ENCODE measurements at regions not wholly inside any gene's neighbourhood (a gene's known extent, or its start where the extent isn't known, plus 50 kb on each side); places are given as distances from the start of the nearest gene placed in this dataset.

DNA sequence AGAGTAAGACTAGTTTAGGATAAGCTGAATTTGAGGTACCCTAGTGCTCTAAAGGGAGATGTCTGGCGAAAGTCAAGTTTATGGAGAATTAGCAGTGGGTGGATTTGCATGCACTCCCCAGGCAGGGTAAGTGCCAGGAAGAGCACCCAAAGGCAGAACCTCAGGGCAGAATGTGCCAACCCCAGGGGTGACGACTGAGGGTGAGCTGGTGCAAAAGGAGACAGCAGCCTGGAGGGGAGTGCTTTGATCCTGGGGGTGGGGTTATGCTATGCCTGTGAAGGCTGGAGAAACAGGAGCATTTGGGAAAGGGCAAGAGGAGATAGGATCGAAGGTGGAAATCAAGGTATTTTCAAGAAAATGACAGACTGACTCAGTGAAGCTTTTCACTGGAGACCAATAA, 208.5 kb upstream of the PDE10A start:
- TF ChIP-seq, protein P1, sequence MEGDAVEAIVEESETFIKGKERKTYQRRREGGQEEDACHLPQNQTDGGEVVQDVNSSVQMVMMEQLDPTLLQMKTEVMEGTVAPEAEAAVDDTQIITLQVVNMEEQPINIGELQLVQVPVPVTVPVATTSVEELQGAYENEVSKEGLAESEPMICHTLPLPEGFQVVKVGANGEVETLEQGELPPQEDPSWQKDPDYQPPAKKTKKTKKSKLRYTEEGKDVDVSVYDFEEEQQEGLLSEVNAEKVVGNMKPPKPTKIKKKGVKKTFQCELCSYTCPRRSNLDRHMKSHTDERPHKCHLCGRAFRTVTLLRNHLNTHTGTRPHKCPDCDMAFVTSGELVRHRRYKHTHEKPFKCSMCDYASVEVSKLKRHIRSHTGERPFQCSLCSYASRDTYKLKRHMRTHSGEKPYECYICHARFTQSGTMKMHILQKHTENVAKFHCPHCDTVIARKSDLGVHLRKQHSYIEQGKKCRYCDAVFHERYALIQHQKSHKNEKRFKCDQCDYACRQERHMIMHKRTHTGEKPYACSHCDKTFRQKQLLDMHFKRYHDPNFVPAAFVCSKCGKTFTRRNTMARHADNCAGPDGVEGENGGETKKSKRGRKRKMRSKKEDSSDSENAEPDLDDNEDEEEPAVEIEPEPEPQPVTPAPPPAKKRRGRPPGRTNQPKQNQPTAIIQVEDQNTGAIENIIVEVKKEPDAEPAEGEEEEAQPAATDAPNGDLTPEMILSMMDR (conservative IDR thresholded peaks at IDR 0.05), result no peak
- no peak for TF ChIP-seq ZFX (IDR thresholded peaks at IDR 0.05)
